ENCODE measurements at regions not wholly inside any gene's neighbourhood (a gene's known extent, or its start where the extent isn't known, plus 50 kb on each side); places are given as distances from the start of the nearest gene placed in this dataset.

DNA sequence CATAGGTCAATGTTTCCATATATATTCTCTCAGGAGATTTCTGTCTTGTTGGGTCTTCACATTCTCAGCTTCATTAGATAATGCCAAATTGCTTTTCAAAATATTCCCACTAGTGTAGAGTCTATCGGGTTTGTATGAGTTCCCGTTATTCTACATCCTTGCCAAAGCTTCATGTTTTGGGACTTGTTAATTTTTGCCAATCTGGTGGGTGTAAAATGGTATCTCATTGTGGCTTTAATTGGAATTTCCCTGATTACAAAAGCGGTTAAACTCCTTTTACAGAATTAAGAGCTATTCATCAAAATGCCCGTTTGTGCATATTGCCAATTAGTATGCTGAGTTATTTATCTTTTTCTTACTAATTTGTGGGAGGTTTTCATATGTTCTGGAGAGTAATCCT lies 708.4 kb upstream of the ADAMTS5 start (continued):
- TF ChIP-seq, protein P1, sequence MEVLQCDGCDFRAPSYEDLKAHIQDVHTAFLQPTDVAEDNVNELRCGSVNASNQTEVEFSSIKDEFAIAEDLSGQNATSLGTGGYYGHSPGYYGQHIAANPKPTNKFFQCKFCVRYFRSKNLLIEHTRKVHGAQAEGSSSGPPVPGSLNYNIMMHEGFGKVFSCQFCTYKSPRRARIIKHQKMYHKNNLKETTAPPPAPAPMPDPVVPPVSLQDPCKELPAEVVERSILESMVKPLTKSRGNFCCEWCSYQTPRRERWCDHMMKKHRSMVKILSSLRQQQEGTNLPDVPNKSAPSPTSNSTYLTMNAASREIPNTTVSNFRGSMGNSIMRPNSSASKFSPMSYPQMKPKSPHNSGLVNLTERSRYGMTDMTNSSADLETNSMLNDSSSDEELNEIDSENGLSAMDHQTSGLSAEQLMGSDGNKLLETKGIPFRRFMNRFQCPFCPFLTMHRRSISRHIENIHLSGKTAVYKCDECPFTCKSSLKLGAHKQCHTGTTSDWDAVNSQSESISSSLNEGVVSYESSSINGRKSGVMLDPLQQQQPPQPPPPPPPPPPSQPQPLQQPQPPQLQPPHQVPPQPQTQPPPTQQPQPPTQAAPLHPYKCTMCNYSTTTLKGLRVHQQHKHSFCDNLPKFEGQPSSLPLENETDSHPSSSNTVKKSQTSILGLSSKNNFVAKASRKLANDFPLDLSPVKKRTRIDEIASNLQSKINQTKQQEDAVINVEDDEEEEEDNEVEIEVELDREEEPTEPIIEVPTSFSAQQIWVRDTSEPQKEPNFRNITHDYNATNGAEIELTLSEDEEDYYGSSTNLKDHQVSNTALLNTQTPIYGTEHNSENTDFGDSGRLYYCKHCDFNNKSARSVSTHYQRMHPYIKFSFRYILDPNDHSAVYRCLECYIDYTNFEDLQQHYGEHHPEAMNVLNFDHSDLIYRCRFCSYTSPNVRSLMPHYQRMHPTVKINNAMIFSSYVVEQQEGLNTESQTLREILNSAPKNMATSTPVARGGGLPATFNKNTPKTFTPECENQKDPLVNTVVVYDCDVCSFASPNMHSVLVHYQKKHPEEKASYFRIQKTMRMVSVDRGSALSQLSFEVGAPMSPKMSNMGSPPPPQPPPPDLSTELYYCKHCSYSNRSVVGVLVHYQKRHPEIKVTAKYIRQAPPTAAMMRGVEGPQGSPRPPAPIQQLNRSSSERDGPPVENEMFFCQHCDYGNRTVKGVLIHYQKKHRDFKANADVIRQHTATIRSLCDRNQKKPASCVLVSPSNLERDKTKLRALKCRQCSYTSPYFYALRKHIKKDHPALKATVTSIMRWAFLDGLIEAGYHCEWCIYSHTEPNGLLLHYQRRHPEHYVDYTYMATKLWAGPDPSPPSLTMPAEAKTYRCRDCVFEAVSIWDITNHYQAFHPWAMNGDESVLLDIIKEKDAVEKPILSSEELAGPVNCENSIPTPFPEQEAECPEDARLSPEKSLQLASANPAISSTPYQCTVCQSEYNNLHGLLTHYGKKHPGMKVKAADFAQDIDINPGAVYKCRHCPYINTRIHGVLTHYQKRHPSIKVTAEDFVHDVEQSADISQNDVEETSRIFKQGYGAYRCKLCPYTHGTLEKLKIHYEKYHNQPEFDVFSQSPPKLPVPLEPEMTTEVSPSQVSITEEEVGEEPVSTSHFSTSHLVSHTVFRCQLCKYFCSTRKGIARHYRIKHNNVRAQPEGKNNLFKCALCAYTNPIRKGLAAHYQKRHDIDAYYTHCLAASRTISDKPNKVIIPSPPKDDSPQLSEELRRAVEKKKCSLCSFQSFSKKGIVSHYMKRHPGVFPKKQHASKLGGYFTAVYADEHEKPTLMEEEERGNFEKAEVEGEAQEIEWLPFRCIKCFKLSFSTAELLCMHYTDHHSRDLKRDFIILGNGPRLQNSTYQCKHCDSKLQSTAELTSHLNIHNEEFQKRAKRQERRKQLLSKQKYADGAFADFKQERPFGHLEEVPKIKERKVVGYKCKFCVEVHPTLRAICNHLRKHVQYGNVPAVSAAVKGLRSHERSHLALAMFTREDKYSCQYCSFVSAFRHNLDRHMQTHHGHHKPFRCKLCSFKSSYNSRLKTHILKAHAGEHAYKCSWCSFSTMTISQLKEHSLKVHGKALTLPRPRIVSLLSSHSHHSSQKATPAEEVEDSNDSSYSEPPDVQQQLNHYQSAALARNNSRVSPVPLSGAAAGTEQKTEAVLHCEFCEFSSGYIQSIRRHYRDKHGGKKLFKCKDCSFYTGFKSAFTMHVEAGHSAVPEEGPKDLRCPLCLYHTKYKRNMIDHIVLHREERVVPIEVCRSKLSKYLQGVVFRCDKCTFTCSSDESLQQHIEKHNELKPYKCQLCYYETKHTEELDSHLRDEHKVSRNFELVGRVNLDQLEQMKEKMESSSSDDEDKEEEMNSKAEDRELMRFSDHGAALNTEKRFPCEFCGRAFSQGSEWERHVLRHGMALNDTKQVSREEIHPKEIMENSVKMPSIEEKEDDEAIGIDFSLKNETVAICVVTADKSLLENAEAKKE (CRISPR knock-in tag; IDR thresholded peaks at IDR 0.05) = no peak
- no peak for TF ChIP-seq POLR2AphosphoS5 (IDR thresholded peaks at IDR 0.05; ENCODE audit: low read depth)
- TF ChIP-seq ZNF114 (CRISPR knock-in tag; IDR thresholded peaks at IDR 0.05) = no peak

DNA sequence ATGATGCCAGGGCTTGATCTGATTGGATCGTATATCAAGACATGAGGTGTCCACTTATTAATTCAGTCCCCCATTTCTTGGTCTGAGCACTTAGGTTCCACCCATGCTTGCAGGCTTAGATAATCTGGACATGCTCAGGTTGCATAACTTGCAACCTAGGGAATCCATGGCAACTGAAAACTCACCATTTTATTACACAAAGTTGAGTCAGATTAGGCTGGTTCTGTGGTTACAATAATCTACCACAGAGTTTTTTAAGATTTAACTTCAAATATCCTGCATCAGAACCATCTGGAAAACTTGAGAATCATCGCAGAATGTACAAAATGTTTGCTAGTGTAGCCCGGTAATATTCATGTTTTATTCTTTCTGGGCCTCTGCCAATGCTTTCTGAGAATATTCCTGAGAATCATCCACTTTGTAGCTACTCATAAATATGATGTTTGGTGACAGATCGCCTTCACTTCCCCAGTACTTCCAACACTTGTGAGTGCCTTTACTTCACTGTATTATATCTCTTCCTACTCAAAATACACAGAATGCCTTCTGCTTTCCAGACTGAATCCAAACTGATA lies 707.2 kb upstream of the ADAMTS5 start:
- Histone ChIP-seq H4K20me1 (replicated peaks; ENCODE audit: insufficient read depth) (no peaks in the 10 kb centered on the region), H3K27ac (ENCODE audit: low read depth) (no peak overlapping the region), H3K27me3 (ENCODE audit: insufficient read depth) (no peaks in the 10 kb centered on the region), H3K36me3 (ENCODE audit: insufficient read depth) (no peaks in the 10 kb centered on the region), H3K4me1 (ENCODE audit: insufficient read depth) (no peaks in the 10 kb centered on the region), H3K79me2 (replicated peaks; ENCODE audit: insufficient read depth) (no peaks in the 10 kb centered on the region), H2AFZ (no peak overlapping the region), H3K4me2 (no peak overlapping the region), H3F3A (replicated peaks; ENCODE audit: low read depth) (no peaks in the 10 kb centered on the region), H3K4me3 (no peak overlapping the region), H3K9me2 (ENCODE audit: insufficient read depth) (peaks cover 7% of the 10 kb centered on the region)
- no peaks in the 10 kb centered on the region for H3K4me1 Mint-ChIP-seq
- ATAC-seq = no peak
- no peak overlapping the region for H3K4me3 Mint-ChIP-seq
- DNase-seq (ENCODE audit: low spot score) = no peak
- H3K9me3 Mint-ChIP-seq = no peaks in the 10 kb centered on the region
- no peaks in the 10 kb centered on the region for H3K27me3 Mint-ChIP-seq (ENCODE audit: insufficient read depth, low read depth, poor library complexity)
- H3K27ac Mint-ChIP-seq = no peak overlapping the region
- no peaks in the 10 kb centered on the region for H3K36me3 Mint-ChIP-seq (ENCODE audit: low read depth)
- TF ChIP-seq CREB1 (CRISPR knock-in tag; IDR thresholded peaks at IDR 0.05; ENCODE audit: low read depth) (no peak), STAT1 (IDR thresholded peaks at IDR 0.05; ENCODE audit: unreplicated experiment) (no peak), CTCF (conservative IDR thresholded peaks at IDR 0.05; ENCODE audit: low read depth in 2 of 2) (no peak), EZH2 (IDR thresholded peaks at IDR 0.05; ENCODE audit: low read depth, unreplicated experiment) (no peak), ZNF114 (CRISPR knock-in tag; IDR thresholded peaks at IDR 0.05) (no peak)
- TF ChIP-seq, protein P1 (CRISPR knock-in tag; IDR thresholded peaks at IDR 0.05) = no peak

All from GM23338 (cell line).